ENCODE measurements at regions not wholly inside any gene's neighbourhood (a gene's known extent, or its start where the extent isn't known, plus 50 kb on each side); places are given as distances from the start of the nearest gene placed in this dataset.

DNA sequence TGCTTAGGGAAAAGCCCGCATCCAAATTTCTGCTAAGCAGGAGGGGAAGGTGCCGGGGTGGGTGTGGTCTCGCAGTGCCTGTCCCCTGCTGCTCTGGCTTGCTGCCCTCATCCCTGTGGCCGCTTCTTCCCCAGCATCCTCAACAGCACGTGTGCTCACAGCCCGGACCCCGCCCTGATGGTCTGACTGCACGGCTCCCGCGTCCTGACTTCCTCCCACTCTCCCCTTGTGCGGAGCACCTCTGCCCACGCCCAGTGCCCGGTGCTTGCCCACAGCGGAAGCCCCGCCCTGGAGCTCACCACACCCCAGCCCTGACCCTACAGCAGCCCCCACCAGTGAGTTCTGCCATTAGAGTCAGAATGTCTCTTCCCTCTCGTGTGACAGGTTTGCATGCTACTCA is 277.9 kb downstream of the NDUFA10 start:
- no peak overlapping the region for H3K4me3 ChIP-seq (ENCODE audit: control insufficient read depth, low read depth, low read length)
- TF ChIP-seq, protein P1, sequence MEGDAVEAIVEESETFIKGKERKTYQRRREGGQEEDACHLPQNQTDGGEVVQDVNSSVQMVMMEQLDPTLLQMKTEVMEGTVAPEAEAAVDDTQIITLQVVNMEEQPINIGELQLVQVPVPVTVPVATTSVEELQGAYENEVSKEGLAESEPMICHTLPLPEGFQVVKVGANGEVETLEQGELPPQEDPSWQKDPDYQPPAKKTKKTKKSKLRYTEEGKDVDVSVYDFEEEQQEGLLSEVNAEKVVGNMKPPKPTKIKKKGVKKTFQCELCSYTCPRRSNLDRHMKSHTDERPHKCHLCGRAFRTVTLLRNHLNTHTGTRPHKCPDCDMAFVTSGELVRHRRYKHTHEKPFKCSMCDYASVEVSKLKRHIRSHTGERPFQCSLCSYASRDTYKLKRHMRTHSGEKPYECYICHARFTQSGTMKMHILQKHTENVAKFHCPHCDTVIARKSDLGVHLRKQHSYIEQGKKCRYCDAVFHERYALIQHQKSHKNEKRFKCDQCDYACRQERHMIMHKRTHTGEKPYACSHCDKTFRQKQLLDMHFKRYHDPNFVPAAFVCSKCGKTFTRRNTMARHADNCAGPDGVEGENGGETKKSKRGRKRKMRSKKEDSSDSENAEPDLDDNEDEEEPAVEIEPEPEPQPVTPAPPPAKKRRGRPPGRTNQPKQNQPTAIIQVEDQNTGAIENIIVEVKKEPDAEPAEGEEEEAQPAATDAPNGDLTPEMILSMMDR (conservative IDR thresholded peaks at IDR 0.05; ENCODE audit: control insufficient read depth, insufficient read depth, low read depth, low read length): no peak

DNA sequence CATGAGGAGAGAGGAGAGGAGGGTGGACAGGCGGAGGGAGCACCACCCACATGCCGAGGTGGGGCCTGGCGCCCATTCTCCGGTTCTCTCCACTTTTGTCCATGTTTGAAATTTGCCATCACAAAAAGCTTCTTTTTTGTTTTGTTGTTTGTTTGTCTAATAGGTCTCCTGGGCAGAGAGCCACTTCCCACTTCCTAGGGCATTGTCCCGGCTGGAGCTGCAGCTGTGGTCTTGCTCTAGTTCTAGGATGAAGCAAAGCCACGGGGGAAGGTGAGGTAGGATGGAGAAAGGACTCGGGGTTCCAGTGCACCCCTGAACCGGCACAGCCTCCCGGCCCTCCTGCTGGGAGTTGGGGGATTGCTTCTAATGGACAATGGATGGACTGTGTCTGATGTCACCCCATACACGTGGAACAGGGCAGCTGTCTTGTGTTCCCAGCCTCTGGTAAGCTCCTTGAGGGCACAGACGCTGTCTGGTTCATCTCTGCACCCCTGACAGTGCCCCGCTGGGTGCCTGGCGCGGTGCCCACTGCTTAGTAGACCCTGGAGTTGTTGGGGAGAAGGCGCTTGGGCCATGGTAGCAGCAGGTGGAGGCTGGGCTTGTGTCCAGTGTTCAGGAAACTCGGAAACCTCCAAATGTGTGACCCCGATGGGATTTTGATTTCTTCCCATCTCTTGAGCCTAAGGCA is 278.4 kb downstream of the NDUFA10 start:
- TF ChIP-seq, protein P1 (conservative IDR thresholded peaks at IDR 0.05; ENCODE audit: control insufficient read depth, insufficient read depth, low read depth, low read length): no peak
- H3K4me3 ChIP-seq (ENCODE audit: control insufficient read depth, low read depth, low read length): no peak overlapping the region
- DNase-seq (ENCODE audit: low read depth): no peak

More for the DNA sequence above, 277.9 kb downstream of the NDUFA10 start:
- no peak for DNase-seq (ENCODE audit: low read depth)

DNA sequence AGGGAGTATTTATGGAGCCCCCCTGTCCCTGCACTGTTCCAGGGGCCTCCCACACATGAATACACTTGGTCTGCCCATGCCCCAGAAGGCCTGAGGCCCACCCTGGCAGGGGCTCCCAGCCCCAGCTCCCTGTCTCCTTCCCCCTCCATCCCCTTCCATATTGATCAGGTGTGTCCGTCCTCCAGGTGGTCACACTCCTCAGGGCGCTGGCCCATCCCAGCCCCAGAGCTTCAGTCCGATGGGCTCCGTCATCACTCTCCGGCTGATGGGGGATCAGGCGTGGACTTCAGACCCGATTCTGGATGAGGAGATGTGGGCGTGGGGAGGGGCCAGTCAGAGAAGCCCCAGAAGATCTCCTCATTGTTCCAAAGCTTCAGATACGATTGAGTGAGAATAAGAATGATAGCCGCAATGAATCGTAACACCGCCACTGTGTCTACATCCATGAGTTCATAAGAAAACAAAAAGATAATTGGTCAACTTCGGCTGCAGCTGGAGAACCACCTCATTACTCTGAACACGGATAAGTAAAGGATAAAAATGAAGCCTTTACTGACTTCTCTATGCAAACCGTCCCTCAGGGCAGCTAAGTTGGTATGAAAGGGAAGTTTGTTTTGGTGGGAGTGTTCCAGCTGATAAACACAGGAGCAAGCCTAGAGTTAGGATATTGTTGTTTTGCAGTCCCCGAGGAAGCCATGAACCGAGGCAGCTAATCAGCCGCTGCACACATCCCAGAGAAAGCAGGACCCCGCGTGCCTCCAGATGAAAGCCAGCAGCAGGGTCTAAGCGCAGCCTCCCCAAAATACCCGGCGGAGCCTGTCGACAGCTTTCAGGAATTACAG is 279.5 kb downstream of the NDUFA10 start:
- H3K4me3 ChIP-seq (ENCODE audit: control insufficient read depth, low read depth, low read length): no peak overlapping the region
- TF ChIP-seq, protein P1 (conservative IDR thresholded peaks at IDR 0.05; ENCODE audit: control insufficient read depth, insufficient read depth, low read depth, low read length): no peak
- no peak for DNase-seq (ENCODE audit: low read depth)

DNA sequence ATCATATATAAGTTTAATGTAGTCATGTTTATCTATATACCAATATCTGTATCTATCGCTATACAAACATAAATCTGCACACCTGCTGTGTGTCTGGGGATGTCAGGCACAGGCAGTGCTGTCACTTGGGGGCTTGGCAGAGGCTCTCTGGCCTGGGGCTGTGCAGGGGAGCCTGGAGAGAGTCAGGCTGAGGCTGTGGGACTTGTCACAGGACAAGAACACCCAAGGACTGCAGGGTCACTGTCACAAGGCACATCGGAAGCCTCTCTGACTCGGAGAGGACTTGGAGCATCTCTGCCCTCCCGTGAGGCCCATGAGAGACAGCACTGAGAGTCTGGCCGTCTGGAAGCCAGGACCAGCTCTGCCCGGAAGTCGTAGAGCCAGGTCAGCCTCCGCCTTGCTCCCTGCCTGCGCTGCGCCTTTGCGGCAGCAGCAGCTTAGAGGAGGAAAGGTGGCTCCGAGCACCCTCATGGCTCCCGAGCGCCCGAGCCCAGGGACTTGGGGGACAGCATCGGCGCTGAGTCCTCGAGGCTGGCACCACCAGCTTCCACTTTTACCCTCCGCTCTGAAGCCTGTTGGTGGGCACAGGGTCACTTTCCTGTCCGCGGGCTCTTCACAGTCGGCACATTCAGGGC is 280.3 kb downstream of the NDUFA10 start:
- DNase-seq (ENCODE audit: low read depth): no peak
- H3K4me3 ChIP-seq (ENCODE audit: control insufficient read depth, low read depth, low read length): no peak overlapping the region
- TF ChIP-seq, protein P1 (conservative IDR thresholded peaks at IDR 0.05; ENCODE audit: control insufficient read depth, insufficient read depth, low read depth, low read length): no peak

DNA sequence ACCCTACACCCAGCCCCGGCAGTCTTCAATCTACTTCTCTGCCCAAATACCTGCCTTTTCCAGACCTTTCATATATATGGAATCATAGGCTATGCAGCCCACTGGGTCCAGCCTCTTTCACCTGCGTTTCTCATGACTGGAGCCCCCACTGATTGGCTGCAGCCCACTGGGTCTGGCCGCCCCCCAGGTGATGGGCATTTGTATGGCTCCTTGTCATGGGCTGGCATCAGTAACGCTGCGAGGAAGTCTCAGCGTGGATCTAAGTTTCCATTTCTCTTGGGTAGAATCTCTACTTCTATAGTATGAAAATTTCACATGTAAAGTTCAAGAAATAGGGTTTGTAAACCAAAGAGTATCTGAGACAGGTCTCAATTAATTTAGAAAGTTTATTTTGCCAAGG is 281.9 kb downstream of the NDUFA10 start:
- TF ChIP-seq, protein P1 (conservative IDR thresholded peaks at IDR 0.05; ENCODE audit: control insufficient read depth, insufficient read depth, low read depth, low read length): no peak
- H3K4me3 ChIP-seq (ENCODE audit: control insufficient read depth, low read depth, low read length): no peak overlapping the region
- no peak for DNase-seq (ENCODE audit: low read depth)

DNA sequence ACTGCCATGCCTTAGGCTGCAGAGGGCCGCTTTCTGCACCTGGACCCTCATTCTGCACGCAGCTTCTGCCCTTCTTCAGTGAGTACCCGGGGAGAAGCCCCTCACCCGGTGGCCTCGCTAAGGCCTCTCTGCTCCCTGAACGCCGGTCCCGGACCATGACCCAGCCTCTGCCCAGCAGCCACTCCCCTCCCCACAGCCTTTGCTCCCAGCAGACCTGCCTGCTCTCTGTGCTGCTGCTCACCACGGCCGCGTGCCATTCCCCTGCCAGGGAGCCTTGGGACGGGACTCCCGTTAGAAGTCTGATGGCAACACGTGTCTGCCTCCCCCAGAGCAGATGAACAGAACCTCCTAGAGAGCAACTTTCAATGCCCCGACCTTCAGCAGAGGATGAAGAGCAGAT is 282.8 kb downstream of the NDUFA10 start:
- H3K4me3 ChIP-seq (ENCODE audit: control insufficient read depth, low read depth, low read length): no peak overlapping the region
- TF ChIP-seq, protein P1 (conservative IDR thresholded peaks at IDR 0.05; ENCODE audit: control insufficient read depth, insufficient read depth, low read depth, low read length): no peak
- DNase-seq (ENCODE audit: low read depth): no peak
